ENCODE measurements at regions not wholly inside any gene's neighbourhood (a gene's known extent, or its start where the extent isn't known, plus 50 kb on each side); places are given as distances from the start of the nearest gene placed in this dataset.

DNA sequence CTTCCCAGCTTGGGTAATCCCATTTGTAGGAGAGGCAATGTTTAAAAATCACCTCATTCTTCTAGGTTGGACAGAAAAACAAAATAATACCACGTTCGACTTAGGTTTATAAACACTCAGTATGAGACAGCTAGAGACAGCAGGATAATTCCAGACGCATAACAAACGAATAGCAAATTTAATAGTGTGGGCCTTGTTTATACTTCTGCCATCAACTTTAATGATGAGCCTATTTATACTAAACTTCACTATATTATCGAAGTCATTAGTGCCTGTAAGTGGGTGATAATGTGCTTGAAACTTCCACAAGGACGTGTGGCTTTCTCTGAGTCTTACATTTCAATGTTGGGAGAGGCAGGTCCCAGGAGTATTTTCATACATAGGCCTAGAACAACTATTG is 255.7 kb upstream of the PPARGC1A start:
- TF ChIP-seq, protein P1, sequence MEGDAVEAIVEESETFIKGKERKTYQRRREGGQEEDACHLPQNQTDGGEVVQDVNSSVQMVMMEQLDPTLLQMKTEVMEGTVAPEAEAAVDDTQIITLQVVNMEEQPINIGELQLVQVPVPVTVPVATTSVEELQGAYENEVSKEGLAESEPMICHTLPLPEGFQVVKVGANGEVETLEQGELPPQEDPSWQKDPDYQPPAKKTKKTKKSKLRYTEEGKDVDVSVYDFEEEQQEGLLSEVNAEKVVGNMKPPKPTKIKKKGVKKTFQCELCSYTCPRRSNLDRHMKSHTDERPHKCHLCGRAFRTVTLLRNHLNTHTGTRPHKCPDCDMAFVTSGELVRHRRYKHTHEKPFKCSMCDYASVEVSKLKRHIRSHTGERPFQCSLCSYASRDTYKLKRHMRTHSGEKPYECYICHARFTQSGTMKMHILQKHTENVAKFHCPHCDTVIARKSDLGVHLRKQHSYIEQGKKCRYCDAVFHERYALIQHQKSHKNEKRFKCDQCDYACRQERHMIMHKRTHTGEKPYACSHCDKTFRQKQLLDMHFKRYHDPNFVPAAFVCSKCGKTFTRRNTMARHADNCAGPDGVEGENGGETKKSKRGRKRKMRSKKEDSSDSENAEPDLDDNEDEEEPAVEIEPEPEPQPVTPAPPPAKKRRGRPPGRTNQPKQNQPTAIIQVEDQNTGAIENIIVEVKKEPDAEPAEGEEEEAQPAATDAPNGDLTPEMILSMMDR (IDR thresholded peaks at IDR 0.05), result no peak
- no peak for TF ChIP-seq POLR2A (IDR thresholded peaks at IDR 0.05)
